GM04504 (cell line): ENCODE measurements at regions not wholly inside any gene's neighbourhood (a gene's known extent, or its start where the extent isn't known, plus 50 kb on each side); places are given as distances from the start of the nearest gene placed in this dataset.

Source experiments
- DNase-seq: peaks from one replicate; pipeline ENCODE4 v3.0.0-alpha.2; 2012; ENCODE audit warnings: low read depth

DNA sequence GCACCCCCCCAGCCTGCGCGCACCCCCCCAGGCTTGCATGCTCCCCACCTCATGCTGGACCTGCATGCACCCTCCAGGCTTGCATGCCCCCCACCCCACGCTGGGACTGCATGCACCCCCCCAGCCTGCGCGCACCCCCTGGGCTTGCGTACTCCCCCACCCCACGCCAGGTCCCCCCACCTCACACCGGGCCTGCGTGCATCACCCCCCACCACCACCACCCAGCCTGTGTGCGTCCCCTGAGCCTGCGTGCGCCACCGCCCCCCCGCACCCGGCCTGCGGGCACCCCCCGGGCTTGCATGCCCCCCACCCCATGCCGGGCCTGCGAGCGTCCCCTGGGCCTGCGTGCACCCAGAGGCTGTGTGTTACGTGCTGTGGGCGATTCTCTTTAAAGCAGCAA, 61.0 kb upstream of the SLCO4A1 start:
- DNase-seq = no peak

DNA sequence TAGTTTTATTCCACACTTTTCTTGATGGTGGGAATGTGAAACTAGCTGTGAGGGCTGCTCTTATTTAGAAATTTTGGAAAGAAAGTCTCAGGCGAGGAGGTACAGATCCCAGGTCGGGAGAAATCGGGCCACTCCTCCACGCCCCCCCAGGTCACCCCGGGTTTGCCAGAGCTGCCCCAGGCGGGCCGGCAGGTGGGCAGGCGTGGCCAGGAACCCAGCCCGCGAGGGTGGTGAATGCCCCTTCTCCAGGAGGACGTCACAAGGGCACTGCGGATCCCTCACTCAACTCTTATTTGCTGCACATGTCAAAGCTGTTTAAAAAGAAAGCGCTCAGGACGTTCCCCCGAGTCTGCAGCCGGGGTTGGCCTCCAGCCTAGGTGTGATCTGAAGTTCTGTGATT, 60.5 kb upstream of the SLCO4A1 start:
- no peak for DNase-seq

DNA sequence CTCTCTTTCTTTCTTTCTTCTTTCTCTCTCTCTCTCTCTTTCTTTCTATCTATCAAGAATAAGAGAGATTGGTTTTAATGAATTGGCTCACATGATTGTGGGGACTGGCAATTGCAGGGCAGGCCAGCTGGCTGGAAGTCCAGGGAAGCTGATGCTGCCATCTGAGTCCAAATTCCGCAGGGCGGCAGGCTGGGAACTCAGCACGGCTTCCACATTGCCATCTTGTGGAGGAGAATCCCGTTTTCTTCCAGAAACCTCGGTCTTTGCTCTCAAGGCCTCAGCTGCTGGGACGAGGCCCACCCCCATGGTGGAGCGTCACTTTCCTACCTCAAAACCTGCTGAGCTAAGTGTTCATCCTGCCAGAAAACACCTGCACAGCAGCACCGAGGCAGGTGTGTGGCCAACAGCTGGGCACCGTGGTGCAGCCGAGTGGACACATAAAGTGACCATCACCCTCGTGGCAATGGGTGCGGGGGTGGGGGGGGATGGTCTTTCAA, 58.8 kb upstream of the SLCO4A1 start:
- DNase-seq = no peak

DNA sequence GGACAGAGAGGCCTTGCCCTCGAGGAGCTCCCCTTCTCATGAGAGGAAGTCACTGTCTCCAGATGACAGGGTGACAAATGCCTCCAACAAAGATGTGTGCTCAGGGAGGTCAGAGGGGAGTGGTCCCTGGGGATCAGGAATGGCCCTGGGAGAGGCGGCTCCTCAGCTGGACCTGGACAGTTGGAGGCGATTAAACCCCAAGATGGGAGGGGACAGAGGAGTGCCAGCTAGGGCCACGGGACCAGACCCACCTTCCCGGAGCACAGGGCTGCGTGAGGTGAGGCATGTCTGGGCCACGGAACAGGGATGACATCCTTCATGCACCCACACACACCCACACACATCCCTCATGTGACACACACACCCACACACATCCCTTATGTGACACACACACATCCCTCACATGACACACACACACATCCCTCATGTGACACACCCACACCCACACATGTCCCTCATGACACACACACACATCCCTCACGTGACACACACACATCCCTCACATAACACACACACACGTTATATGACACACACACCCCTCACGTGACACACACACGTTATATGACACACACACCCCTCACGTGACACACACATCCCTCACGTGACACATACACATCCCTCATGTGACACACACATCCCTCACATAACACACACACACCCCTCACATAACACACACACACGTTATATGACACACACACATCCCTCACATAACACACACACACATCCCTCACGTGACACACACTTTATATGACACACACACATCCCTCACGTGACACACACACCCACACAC, 57.4 kb upstream of the SLCO4A1 start:
- no peak for DNase-seq

DNA sequence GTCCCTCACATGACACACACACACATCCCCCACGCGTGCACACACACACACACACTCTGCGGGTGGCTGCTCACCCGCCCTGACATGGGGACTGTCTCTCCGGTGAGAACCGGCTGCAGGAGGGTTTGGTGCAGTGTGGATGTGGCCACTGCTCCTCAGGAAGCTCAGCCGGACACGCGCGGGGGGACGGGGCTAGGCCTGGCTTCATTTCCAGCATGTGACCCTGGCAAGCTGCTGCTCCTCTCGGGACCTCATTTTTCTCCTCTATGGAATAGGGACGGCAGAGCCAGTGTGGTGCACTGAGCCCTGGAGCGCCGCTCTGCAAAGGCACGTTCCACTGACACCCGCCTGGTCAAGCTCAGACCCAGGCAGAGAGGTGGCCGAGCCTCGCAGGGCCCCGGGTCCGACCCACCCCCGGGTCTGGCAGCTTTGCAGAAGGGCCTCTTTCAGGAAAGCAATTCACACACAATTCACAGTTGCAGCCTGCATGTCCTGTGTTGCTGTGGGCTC, 56.8 kb upstream of the SLCO4A1 start:
- no peak for DNase-seq

DNA sequence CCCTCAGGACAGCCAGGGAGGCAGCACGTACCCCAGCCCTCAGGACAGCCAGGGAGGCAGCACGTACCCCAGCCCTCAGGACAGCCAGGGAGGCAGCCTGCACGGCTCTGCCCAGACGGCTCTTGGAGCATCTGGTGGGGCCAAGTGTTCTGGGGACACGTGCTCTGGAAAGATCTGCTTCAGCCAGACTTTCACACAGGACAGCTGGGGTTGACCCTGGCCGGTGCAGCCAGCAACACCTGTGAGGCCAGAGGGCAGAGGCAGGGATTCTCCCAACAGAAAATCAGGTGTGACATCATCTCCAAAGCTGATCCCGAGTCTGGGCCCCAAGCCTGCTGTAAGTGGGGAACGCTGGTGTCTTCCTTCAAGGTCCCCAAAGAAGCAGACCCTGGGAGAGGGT, 55.5 kb upstream of the SLCO4A1 start:
- DNase-seq = no peak

DNA sequence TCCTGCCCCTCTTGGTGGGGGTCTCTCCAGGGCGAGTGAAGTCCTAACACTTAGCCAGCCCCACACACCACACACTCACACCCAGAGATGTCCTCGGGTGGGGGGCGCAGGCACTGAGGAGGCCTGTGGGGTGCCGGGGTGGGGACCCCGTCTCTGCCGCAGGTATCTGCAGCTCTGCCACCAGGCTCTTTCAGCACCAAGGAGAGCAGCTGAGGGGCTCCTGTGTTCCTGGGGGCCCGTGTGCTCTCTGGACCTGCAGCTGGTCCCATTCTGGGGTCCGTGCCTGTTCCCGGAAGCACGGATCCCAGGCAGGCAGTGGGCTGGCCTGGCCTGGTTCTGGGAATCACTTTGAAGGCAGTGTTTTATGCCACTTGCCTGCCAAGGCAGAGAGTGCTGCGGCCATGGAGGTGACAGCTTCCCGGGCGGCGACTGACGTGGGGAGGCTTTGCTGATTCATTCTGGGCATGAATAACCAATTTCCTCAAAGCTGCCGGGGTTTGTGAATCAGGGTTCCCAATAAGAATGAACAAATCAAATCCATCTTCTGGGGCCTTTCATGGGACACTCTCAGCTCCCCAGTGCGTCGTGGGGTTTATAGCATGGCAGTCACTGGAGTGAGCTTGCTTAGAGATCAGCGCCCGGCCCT, 54.4 kb upstream of the SLCO4A1 start:
- peak; percentile 2 for DNase-seq

DNA sequence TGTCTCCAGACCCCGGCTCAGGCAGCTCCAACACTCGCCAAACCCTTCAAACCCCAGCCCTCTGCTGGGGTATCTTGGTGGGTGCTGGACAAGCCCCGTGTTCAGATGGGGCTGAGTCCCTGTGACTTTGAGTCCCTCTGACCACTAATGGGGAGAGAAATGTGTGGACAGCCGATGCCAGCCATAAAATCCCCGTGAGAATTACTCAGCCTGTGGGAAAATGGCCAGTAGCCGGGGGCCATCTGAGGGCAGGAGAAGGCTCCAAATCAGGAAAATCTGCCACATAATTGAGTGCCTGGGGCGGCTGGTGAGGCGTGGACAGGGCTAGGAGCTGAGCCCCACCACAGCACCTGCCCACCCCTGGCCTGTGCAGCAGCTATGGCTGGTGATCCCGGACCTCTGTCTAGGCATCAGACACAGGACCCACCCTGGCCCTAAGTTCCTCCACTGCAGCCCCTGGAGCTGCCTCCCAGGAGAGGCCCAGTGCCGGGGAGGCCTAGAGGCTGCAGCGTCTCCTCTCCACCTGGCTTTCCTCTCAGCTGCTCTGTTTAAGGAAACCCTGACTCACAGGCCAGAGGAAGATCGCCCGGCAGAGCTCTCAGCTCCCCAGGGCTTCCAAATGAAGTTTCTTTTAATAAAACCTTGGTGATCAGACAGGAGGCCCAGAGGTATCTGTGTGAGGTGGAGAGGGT, 53.7 kb upstream of the SLCO4A1 start:
- peak; percentile 8 for DNase-seq

DNA sequence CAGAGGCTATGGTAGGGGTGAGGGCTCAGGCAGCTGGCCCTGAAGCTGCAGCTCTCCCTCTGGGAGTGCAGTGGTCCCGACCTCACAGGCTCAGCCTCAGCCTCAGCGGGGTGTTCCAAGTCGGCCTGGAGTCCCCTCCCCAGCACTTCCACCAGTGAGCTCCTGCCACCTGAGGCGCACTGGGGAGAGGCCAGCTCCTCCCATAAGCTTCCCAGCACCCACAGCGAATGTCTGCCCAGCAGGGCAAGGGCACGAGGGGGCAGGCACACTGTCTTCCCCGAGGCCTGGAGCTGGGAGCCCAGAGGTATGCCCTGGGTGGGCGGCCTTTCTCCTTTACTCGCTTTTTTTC, 53.2 kb upstream of the SLCO4A1 start:
- no peak for DNase-seq

DNA sequence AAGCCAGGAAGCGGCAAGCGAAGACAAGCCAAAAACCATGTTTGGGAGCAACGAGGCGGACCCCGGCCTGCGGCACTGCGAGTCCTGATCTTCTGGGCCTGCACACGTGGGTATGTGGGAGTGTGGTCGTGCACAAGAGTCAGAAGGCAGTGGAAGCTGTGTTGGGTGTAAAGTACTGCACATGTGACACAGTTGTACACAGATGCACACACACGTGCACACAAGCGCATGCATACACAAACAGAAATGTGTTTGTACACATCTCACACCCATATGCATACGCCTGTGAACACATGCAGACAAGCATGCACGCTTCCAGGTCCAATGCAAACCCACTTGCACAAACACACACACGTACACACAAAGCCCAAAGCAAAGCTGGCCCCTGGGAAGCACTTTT, 52.6 kb upstream of the SLCO4A1 start:
- no peak for DNase-seq

DNA sequence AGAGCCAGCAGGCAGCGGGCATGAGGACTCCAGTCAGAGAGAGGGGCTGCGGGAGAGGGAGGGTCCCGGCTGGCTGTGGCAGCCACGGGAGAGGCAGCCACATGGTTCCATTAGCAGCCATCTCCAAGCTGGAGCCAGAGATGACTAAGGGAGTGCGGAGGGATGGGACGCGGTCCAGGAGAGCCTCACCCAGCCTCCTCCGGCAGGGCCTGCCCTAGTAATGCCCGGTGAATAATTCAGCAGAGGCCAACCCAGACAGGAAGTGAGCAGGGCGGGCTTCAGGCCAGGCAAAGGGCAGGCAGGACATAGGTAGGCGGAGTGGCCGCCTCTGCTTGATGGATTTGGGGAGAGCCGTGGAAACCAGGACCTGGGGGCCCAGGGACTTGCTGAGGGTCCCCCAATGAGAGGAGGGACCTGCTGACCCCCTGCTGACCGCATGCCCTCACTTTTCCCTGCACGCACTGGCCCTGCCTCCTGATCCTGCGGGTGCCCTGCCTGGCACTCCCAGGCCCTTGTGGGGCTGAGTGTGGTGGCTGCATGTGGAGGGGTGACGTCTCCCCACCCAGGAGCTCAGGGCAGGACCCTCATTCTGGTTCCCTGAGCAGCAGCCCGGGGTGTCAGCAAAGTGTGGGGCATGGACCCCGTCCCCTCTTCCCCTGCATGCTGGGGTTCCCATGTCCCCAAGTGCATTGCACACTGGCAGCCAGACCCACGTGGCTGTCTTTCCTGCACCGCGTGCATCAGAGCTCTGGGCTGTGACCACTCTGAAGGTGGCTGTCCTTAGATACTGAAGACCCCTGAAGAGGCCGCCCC, 51.8 kb upstream of the SLCO4A1 start:
- DNase-seq = peak; percentile 48

DNA sequence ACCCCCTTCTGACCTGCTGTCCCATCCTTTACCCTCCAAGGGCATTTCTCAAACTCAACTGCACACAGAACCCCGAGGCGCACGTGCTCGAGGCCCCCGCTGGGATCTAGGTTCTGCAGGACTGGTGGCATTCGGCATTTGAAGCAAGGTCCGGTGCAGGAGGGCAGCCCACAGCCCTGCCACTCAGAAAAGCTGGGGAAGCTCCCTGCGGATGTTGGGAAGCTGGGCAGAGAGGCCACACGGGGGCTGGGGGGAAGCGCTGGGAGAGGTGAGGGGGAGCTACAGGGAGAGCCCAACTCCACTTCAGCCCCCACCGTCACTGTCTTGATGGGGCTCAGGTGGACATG, 51.2 kb upstream of the SLCO4A1 start:
- no peak for DNase-seq

DNA sequence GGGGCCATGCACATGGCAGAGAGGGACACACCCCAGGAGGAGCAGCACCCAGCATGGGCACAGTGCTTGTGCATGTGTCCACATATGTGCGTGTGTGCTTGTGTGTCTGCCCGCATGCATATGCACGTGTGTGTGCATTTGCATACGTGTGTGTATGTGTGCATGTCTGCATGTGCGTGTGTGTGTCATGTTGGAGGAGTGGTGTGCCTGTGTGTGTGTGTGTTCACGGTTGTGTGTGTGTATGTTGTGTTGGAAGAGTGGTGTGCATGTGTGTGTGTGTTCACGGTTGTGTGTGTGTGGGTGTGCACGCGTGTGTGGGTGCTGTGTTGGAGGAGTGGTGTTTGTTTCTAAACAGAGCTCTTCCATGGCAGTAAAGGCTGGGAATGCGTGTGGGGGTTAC, 50.7 kb upstream of the SLCO4A1 start:
- DNase-seq = no peak
